ENCODE measurements at regions not wholly inside any gene's neighbourhood (a gene's known extent, or its start where the extent isn't known, plus 50 kb on each side); places are given as distances from the start of the nearest gene placed in this dataset.

DNA sequence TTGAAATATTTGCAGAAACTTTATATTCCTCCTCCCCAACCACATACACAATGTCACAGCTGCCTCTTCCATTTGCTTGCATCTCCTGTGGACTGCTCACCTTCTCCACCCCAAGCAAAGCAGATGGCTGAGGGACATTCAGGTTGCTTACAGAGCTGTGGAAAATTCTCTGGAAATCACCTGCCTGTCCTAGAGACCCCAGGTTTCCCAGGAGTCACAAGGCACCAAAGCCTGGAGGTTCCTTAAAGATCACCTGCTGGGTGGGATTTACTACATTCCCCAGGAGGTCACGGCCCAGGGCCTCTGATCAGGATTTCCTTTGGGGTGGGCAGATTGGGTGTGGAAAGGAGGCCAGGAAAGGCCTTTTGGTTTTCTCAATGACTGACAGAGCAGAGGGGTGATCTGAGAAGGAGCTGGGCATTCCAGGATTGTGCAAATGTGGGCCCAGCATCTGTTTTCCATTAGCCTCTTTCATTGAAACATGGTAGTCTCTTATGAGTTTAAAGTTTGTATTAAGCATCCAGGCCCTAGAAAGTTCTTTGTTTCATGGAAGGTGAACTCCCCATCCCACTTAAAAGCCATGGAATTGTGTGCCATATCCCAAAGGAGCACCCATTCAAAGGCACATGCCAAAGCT is 410.7 kb upstream of the TNP1 start:
- Histone ChIP-seq H3K79me2 (ENCODE audit: control insufficient read depth, insufficient read depth, low read length) (no peaks in the 10 kb centered on the region), H3K23ac (ENCODE audit: low read length) (no peak overlapping the region), H4K8ac (ENCODE audit: low read depth, low read length) (no peak overlapping the region), H2BK120ac (ENCODE audit: low read depth, low read length) (peak overlapping the region; percentile 31), H4K5ac (ENCODE audit: low read length) (no peak overlapping the region), H3K79me1 (ENCODE audit: low read length) (no peaks in the 10 kb centered on the region), H2BK15ac (replicated peaks; ENCODE audit: low read depth) (no peak overlapping the region), H3K4me2 (ENCODE audit: low read length) (no peak overlapping the region), H3K36me3 (ENCODE audit: control insufficient read depth, insufficient read depth, low read length) (no peaks in the 10 kb centered on the region), H3K4ac (ENCODE audit: low read depth, low read length) (no peak overlapping the region), H3K27me3 (ENCODE audit: insufficient read depth, low read length, poor library complexity) (peaks cover 18% of the 10 kb centered on the region), H3K18ac (ENCODE audit: low read length) (no peak overlapping the region), H2BK5ac (ENCODE audit: low read length) (no peak overlapping the region), H3K27ac (ENCODE audit: low read depth, low read length) (no peak overlapping the region), H3K4me3 (ENCODE audit: low read length) (no peak overlapping the region), H3K56ac (ENCODE audit: low read length) (no peak overlapping the region), H2AK5ac (ENCODE audit: low read length) (no peak overlapping the region), H3K9ac (ENCODE audit: low read length) (no peak overlapping the region), H3K4me1 (ENCODE audit: control insufficient read depth, low read depth, low read length) (peaks cover 9% of the 10 kb centered on the region)
- WGBS (ENCODE audit: extremely low coverage, insufficient coverage, low lambda C conversion rate) = no CpG with 5 or more reads among the region's 1 CpG
- DNase-seq = peak; percentile 18

DNA sequence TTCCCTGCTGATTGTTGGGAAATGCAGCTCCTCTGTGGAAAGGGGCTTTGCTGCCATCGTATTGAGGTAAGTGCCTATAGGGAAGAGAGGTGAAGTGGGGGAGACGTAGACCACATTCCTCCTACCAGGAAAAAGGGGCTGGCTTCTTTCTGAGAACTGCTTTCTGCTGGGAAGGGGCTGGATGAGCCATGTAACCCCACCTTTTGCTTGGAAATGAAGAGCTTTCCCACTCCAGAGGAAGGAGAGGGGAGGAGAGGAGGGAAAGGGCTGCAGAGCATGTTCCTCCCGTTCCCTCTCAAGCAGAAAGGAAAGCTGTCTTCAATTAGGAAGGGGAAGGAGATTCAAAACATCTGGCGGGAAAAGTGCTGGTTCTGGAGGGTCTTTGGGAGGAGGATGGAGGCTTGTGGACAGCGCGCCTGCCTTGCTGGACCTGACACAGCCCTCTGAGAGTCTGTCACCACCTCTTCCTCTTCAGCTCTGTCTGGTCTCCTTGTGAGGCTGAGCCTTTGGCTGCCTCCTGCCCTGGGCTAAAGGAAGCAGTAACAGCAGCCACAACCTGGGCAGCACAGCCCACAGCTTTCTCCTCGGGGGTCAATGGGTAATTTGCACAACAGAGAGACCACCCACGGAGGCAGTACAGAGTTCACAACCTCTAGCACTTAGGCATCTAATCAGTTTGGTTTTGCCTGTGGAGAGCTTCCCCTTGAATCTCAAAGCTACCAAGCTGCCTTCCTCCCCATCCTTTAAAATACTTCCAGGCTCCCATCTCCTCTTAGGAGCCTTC is 410.0 kb upstream of the TNP1 start:
- H3K79me1 ChIP-seq (ENCODE audit: low read length) = no peaks in the 10 kb centered on the region
- peak; percentile 88 for DNase-seq
- peaks cover 18% of the 10 kb centered on the region for H3K27me3 ChIP-seq (ENCODE audit: insufficient read depth, low read length, poor library complexity)
- H3K23ac ChIP-seq (ENCODE audit: low read length) = no peak overlapping the region
- H2BK15ac ChIP-seq (replicated peaks; ENCODE audit: low read depth) = no peak overlapping the region
- H3K4me2 ChIP-seq (ENCODE audit: low read length) = no peak overlapping the region
- H3K4ac ChIP-seq (ENCODE audit: low read depth, low read length) = no peak overlapping the region
- no CpG with 5 or more reads among the region's 8 CpGs for WGBS (ENCODE audit: extremely low coverage, insufficient coverage, low lambda C conversion rate)
- peaks cover 9% of the 10 kb centered on the region for H3K4me1 ChIP-seq (ENCODE audit: control insufficient read depth, low read depth, low read length)
- H2AK5ac ChIP-seq (ENCODE audit: low read length) = no peak overlapping the region
- no peak overlapping the region for H3K18ac ChIP-seq (ENCODE audit: low read length)
- H3K4me3 ChIP-seq (ENCODE audit: low read length) = no peak overlapping the region
- H3K36me3 ChIP-seq (ENCODE audit: control insufficient read depth, insufficient read depth, low read length) = no peaks in the 10 kb centered on the region
- H3K27ac ChIP-seq (ENCODE audit: low read depth, low read length) = no peak overlapping the region
- H4K5ac ChIP-seq (ENCODE audit: low read length) = no peak overlapping the region
- H3K79me2 ChIP-seq (ENCODE audit: control insufficient read depth, insufficient read depth, low read length) = no peaks in the 10 kb centered on the region
- no peak overlapping the region for H3K9ac ChIP-seq (ENCODE audit: low read length)
- H2BK120ac ChIP-seq (ENCODE audit: low read depth, low read length) = no peak overlapping the region
- H4K8ac ChIP-seq (ENCODE audit: low read depth, low read length) = no peak overlapping the region
- H3K56ac ChIP-seq (ENCODE audit: low read length) = peak overlapping the region; percentile 38
- H2BK5ac ChIP-seq (ENCODE audit: low read length) = no peak overlapping the region

DNA sequence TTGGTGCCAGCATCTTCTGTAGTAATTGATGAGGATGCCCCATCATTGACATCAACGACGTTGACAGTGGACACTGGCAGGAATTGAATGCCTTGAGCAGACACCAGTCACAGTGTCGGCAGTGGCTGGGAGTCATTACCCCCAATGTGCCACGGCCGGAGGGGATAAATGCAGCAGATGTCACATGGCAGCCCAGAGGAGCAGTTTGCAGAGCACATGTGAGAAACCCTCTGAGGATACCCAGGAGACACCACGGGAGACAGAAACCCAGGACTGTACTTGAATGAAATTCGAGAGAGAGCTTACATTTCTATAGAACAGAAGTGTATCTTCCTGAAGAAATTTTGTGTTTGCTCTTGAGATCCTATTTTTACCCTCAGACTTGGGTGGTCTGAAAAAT is 409.1 kb upstream of the TNP1 start:
- no peak overlapping the region for H2BK15ac ChIP-seq (replicated peaks; ENCODE audit: low read depth)
- no peak overlapping the region for H3K56ac ChIP-seq (ENCODE audit: low read length)
- peaks cover 9% of the 10 kb centered on the region for H3K4me1 ChIP-seq (ENCODE audit: control insufficient read depth, low read depth, low read length)
- H3K79me2 ChIP-seq (ENCODE audit: control insufficient read depth, insufficient read depth, low read length) = no peaks in the 10 kb centered on the region
- H2AK5ac ChIP-seq (ENCODE audit: low read length) = no peak overlapping the region
- H4K5ac ChIP-seq (ENCODE audit: low read length) = no peak overlapping the region
- H3K18ac ChIP-seq (ENCODE audit: low read length) = no peak overlapping the region
- no peak overlapping the region for H3K9ac ChIP-seq (ENCODE audit: low read length)
- no CpG with 5 or more reads among the region's 7 CpGs for WGBS (ENCODE audit: extremely low coverage, insufficient coverage, low lambda C conversion rate)
- H2BK5ac ChIP-seq (ENCODE audit: low read length) = no peak overlapping the region
- no peak overlapping the region for H4K8ac ChIP-seq (ENCODE audit: low read depth, low read length)
- H3K23ac ChIP-seq (ENCODE audit: low read length) = no peak overlapping the region
- no peak overlapping the region for H3K4ac ChIP-seq (ENCODE audit: low read depth, low read length)
- H3K27me3 ChIP-seq (ENCODE audit: insufficient read depth, low read length, poor library complexity) = peaks cover 15% of the 10 kb centered on the region
- no peak overlapping the region for H2BK120ac ChIP-seq (ENCODE audit: low read depth, low read length)
- no peaks in the 10 kb centered on the region for H3K79me1 ChIP-seq (ENCODE audit: low read length)
- H3K4me2 ChIP-seq (ENCODE audit: low read length) = no peak overlapping the region
- H3K27ac ChIP-seq (ENCODE audit: low read depth, low read length) = no peak overlapping the region
- H3K4me3 ChIP-seq (ENCODE audit: low read length) = no peak overlapping the region
- no peaks in the 10 kb centered on the region for H3K36me3 ChIP-seq (ENCODE audit: control insufficient read depth, insufficient read depth, low read length)
- no peak for DNase-seq

DNA sequence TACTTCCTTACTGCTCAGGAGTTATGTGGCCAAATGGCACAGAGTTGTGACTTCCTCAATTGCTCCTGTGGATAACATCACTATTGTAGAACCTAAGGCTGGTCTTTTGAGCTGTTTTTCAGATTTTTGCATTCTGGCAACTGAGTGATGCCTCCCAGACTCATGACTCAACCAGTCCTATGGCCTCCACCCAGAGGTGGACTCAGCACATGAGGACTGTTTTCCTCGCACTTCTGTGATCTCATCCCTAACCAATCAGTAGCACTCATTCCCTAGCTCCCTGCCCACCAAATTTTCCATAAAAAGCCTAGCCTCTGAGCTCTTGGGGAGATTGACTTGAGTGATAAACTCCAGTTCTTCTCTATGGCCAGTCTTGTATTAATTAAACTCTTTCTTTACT is 407.9 kb upstream of the TNP1 start:
- Histone ChIP-seq H3K4me2 (ENCODE audit: low read length) (no peak overlapping the region), H2BK15ac (replicated peaks; ENCODE audit: low read depth) (no peak overlapping the region), H2BK5ac (ENCODE audit: low read length) (no peak overlapping the region), H3K4ac (ENCODE audit: low read depth, low read length) (no peak overlapping the region), H3K79me2 (ENCODE audit: control insufficient read depth, insufficient read depth, low read length) (no peaks in the 10 kb centered on the region), H4K5ac (ENCODE audit: low read length) (no peak overlapping the region), H2AK5ac (ENCODE audit: low read length) (no peak overlapping the region), H3K27me3 (ENCODE audit: insufficient read depth, low read length, poor library complexity) (peaks cover 13% of the 10 kb centered on the region), H3K23ac (ENCODE audit: low read length) (no peak overlapping the region), H3K56ac (ENCODE audit: low read length) (no peak overlapping the region), H3K9ac (ENCODE audit: low read length) (no peak overlapping the region), H4K8ac (ENCODE audit: low read depth, low read length) (no peak overlapping the region), H3K18ac (ENCODE audit: low read length) (no peak overlapping the region), H3K4me3 (ENCODE audit: low read length) (peak overlapping the region; percentile 4), H3K79me1 (ENCODE audit: low read length) (no peaks in the 10 kb centered on the region), H3K4me1 (ENCODE audit: control insufficient read depth, low read depth, low read length) (peaks cover 9% of the 10 kb centered on the region), H3K27ac (ENCODE audit: low read depth, low read length) (no peak overlapping the region), H2BK120ac (ENCODE audit: low read depth, low read length) (no peak overlapping the region), H3K36me3 (ENCODE audit: control insufficient read depth, insufficient read depth, low read length) (no peaks in the 10 kb centered on the region)
- DNase-seq = no peak
- WGBS (ENCODE audit: extremely low coverage, insufficient coverage, low lambda C conversion rate) = no CpG with 5 or more reads among the region's 1 CpG

DNA sequence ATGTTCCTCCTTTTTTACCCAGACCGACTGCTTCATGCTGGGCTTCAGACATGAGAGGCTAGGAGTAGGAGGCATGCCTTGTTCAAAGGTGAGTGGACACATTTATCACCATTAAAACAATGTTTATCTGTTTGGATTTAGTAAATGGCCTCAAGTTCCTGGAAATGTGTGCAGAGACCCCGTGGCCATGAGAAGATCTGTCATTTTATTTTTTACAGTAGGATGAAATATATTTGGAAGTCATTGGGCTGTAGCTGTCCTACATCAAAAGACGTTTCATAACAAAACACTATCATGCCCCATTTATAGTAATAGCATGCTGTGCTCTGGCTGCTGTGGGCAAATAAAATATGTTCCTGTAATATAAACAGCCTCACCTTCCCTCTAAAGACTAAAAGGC is 403.9 kb upstream of the TNP1 start:
- H2AK5ac ChIP-seq (ENCODE audit: low read length) = no peak overlapping the region
- no peak overlapping the region for H4K8ac ChIP-seq (ENCODE audit: low read depth, low read length)
- no peak overlapping the region for H4K5ac ChIP-seq (ENCODE audit: low read length)
- no peaks in the 10 kb centered on the region for H3K4me1 ChIP-seq (ENCODE audit: control insufficient read depth, low read depth, low read length)
- H3K4me3 ChIP-seq (ENCODE audit: low read length) = no peak overlapping the region
- no CpG with 5 or more reads among the region's 3 CpGs for WGBS (ENCODE audit: extremely low coverage, insufficient coverage, low lambda C conversion rate)
- no peaks in the 10 kb centered on the region for H3K36me3 ChIP-seq (ENCODE audit: control insufficient read depth, insufficient read depth, low read length)
- no peak overlapping the region for H3K9ac ChIP-seq (ENCODE audit: low read length)
- H2BK15ac ChIP-seq (replicated peaks; ENCODE audit: low read depth) = no peak overlapping the region
- peaks cover 10% of the 10 kb centered on the region for H3K27me3 ChIP-seq (ENCODE audit: insufficient read depth, low read length, poor library complexity)
- no peak overlapping the region for H3K56ac ChIP-seq (ENCODE audit: low read length)
- H2BK5ac ChIP-seq (ENCODE audit: low read length) = no peak overlapping the region
- H3K27ac ChIP-seq (ENCODE audit: low read depth, low read length) = no peak overlapping the region
- no peaks in the 10 kb centered on the region for H3K79me2 ChIP-seq (ENCODE audit: control insufficient read depth, insufficient read depth, low read length)
- H3K23ac ChIP-seq (ENCODE audit: low read length) = no peak overlapping the region
- DNase-seq = no peak
- H3K4me2 ChIP-seq (ENCODE audit: low read length) = no peak overlapping the region
- no peak overlapping the region for H2BK120ac ChIP-seq (ENCODE audit: low read depth, low read length)
- H3K18ac ChIP-seq (ENCODE audit: low read length) = no peak overlapping the region
- H3K4ac ChIP-seq (ENCODE audit: low read depth, low read length) = no peak overlapping the region
- no peaks in the 10 kb centered on the region for H3K79me1 ChIP-seq (ENCODE audit: low read length)
